HG03045 (cell line): ENCODE measurements at regions not wholly inside any gene's neighbourhood (a gene's known extent, or its start where the extent isn't known, plus 50 kb on each side); places are given as distances from the start of the nearest gene placed in this dataset.
"Not testable (repeated sequence)": the region's sequence is repeated elsewhere in the genome, so short reads cannot be mapped to it uniquely, and the experiment has no call there.

Experiments used
- ATAC-seq: cut with Tn5 transposase; IDR thresholded peaks from one replicate; pipeline ENCODE4 v1.9.1; 2021; ENCODE audit warnings: mild to moderate bottlenecking, moderate library complexity; ENCODE audit not compliant: unreplicated experiment

DNA sequence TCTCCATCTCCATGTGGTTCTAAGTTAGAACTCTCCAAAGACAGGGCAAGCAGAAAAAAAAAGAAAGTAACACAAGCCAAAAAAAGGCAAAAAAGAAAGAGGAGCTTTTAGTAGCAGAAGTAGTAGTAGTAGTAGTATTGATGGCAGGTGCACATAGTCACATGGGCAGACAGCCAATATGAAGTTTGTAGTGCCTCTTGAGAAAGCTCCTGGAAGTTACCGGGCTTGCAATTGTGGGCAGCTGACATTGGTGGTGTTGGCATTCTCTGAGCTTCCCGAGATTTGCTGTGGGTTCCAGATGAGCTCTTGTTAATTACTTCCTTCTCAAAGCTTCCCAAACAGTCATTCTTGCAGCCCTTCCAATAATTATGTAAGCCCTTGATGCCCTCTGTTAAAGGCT lies 1128.5 kb downstream of the TYW1 start:
- no peak for ATAC-seq

DNA sequence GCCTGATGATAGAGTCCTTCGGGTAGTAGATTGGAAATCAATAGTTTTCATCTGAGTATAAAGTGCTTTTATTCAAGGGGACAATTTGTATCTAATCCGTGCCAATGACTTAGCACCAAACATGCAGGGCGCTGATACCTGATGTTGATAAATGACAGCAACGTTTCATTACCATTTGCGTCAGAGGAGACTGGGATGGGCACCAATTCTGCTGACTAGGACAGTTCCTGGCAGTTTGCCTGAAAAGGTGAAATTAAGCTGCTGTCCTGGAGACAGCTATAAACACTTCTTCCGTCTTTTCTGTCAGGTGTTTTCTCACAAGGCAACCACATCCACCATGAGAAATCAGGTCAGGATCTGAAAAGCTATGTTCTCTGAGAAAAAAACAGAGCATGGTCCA lies 1136.4 kb downstream of the TYW1 start:
- ATAC-seq: no peak

DNA sequence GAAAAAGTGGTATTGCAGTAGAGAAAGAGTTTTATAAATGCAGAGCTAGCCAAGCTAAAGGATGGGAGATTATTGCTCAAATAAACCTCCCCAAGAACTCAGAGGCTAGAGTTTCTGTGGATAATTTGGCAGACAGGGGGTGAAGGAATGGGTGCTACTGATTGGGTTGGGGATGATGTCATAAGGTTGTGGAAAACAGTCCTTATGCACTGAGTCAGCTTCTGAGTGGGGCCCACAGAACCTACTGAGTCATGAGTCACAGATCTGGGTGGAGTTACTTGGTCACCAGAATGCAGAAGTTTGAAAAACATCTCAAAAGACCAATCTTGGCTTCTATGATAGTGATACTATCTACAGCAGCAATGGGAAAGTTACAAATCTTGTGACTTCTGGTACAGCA lies 1146.7 kb downstream of the TYW1 start:
- ATAC-seq: no peak

DNA sequence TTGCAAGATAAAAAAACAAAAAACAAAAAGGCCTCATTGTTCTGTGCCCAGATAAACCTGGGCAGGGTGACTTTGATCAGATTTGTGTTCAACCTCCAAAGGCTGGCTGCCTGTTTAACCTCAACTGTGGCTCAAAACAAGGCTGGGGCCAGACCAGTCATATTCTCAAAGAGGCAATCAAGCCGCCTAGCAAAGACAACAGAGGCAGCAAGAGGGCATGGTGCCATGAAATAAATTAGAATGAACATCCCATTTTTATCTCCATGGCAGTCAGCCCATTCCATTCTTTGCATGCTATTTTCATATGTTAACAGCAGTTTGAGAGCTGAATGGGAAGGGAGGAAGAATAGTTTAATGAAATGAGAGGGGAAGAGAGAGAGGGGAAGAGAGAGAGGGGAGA lies 1150.3 kb downstream of the TYW1 start:
- no peak for ATAC-seq

DNA sequence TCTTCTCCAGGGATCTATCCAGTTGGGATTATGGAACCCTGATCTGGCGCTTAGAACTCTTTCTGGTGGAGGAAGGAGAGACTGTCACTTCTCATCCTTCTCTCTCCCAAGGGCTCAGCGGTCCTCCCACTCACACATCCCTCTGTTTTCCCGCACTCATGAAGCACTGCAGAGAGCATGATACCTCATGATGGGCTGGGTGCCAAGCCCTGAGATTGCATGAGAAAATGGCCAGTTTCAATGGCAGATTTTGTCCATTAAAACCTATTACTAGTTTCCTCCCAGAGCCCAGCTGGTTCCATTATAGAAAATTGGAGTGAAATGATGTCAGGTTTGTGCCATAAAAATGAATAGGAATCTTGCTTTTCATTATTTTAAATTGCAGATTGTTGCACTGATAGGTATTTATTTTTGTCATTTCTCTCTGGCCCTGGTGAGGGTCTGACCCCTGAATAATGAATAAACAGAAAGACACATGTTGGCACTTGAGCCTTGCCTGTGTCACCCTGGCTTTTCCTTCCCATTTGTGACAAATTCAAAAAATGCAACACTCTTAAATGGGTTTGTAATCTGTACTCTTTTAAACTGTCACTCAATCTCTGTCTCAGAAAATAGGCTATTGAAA lies 1151.1 kb downstream of the TYW1 start:
- ATAC-seq: no peak

DNA sequence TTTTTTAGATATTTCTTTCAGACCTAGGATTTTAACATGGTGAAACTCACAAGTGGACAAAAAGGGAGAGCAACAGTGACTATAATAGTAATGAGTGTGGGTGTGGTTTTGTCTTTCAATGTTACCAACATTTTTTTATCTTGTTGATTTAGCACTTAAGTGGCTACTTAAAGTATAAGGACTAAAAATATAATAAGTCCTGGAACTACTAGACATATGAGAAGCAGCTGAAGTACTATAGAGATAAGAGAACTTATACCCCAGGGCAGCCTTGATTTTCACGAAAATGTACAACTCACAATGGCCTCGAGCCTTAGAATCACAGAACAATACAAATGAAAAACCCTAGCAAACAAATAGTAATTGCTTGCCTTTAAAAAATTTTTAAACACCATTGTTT lies 1151.8 kb downstream of the TYW1 start:
- ATAC-seq: no peak

DNA sequence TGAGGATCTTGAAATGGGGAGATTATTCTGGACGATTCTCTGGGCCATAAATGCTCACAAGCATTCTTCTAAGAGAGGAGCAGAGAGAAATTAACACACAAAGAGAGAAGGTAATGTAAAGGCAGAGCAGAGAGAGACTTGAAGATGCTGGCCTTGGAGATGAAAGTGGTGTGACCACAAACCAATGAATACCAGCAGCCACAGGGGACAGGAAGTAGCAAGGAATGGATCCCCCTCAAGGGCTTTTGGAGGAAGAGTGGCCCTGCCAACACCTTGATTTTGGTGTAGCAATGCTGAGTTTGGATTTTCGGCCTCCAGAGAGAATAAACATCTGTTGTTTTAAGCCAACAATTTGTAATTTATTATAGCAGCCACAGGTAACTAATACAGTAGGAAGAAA lies 1155.6 kb downstream of the TYW1 start:
- no peak for ATAC-seq

DNA sequence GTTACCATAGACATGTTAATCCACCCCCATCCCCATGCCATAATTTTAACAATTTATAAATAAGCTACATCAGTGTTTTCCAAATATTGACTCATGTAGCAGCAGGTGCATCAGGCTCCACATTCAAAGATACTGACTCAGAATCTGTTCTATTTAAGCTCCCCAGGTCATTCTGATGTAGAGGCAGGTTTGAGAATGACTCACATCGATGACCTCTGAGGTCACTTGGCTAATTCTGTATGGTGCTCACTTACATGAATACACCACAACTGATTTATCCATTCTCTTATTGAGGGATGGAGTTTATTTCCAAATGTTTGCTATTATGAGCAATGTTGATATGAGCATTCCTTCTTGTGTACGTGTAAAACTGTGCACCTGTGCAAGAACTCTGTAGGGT lies 1159.0 kb downstream of the TYW1 start:
- ATAC-seq: no peak

DNA sequence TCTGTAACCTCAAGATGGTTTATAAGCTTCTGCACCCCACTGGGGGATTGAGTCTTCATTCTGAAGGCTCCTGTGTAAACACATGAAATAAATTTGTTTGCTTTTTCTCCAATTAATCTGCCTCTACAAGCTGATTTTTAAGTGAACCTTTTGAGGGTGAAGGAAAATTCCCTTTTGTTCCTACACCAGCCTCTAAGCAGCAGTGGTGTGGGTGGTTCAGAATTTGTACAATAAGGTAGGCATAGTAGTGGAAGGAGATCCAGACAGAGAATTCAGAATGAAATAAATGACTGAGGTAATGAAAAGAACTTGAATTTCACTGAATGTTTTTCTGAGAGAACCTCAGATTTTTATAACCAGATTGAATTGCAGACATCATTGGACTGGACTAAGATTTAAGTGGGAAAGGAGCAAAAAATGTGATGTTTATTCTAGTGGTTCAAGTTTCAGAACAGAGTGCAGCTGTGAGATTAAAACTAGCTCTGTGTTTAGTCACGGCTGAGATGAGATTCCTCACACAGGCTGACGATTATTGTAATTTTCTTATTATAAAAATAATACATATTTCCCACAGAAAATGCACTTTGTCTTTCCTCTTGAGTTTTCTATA lies 1162.2 kb downstream of the TYW1 start:
- no peak for ATAC-seq

DNA sequence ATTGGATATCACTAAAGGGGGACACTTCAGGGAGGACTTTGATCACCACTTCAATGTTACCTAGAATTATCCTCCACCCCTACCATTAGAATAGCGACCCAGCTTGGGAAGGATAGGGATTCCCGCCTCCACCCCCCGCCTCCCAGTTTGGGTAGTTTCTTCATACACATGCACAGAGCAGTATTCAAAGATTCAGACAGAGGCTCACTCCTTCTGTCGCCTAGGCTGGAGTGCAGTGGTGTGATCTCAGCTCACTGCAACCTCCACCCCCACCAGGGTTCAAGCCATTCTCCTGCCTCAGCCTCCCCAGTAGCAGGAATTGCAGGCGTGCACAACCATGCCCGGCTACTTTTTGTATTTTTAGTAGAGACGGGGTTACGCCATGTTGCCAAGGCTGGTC lies 1166.1 kb downstream of the TYW1 start:
- ATAC-seq: no peak

DNA sequence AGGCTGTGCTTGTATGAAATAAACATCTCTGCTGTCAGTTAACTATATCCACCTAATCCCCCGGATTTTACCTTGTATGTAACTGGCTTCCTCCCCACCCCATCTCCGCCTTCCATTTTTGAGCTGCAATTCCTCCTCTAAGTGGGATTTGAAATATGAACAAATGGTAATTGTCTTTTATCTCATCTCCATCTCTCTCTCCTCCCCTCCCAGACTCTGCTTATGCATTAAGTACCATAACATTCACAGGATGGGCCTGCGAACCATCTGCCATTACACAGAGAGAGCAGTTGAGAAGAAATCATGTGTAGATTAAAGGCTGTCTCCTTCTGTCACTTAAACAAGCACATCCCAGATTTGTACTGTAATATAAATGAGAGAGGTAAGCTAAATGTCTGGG lies 1169.9 kb downstream of the TYW1 start:
- no peak for ATAC-seq

DNA sequence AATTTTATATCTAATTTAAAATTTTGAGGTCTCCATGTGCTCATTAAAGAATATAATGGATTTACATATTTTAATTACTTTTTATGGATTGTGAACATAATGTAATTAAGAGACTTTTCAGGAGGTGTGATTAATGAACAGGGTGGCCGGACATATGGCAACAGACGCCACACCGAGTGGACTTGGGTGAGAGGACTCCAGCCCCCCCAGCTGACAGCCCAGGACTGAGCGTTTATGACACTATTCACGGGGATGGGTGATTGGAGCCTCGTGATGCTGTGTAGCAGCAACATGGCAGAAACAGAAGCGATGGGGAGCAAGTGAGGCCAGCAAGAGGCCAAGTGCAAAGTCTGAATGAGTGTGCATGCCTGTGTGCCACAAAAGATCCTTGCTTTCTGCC lies 1176.9 kb downstream of the TYW1 start:
- ATAC-seq: no peak

DNA sequence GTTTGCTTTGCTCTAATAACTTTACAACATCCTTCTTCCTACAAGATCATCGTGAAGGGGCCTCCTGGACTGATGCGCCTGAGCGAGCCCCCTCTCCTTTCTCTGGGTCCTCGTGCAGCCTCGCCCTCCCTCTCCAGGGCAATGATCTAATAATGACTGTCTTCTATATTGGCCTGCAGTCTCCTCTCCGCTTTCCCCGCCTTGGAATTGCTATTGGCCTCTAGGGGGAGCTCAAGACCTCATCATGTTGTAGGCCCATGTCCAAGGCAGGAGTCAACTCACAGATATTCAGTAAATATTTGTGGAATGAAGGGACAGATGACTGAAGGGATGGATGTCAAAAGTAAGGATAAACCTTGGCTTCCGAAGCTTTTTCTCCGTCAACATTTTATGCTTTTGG lies 1180.3 kb downstream of the TYW1 start:
- ATAC-seq: no peak

DNA sequence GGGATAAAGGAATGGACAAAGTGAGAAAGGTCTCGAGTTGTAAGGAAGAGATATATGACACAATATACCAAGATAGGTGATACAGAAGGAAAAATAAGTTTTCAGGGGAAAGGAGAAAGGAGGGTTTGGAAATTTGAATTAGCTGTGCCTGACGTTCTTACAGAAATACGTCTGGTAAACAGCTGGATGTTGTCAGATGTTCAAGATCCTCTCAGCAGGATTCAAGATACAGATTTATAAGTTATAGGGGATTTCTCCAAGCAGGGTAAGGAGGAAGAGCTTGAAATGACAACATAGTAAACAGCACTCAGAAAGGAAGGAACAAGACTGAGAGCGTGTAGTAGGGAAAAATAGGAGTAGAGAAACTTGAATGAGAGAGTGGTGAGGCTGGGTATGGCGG lies 1184.1 kb downstream of the TYW1 start:
- no peak for ATAC-seq

DNA sequence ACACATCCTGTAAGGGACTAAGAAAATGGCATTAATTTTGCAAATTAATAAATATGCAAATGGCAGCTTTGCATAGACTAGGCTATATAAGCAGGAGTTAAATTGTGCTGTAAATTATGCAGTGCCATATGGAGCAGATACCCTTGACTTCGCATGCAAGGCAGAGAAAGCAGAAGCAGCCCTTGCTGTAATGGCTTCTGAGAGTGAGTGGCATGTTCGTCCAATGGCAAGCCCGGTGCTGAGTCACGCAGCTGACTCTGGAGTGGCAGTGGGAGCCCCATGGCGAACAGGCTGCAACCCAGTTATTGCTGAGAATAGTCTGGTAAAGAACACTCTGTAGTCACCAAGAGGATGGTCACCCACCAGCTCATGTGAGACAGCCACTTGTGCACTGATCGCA lies 1186.5 kb downstream of the TYW1 start:
- ATAC-seq: no peak

DNA sequence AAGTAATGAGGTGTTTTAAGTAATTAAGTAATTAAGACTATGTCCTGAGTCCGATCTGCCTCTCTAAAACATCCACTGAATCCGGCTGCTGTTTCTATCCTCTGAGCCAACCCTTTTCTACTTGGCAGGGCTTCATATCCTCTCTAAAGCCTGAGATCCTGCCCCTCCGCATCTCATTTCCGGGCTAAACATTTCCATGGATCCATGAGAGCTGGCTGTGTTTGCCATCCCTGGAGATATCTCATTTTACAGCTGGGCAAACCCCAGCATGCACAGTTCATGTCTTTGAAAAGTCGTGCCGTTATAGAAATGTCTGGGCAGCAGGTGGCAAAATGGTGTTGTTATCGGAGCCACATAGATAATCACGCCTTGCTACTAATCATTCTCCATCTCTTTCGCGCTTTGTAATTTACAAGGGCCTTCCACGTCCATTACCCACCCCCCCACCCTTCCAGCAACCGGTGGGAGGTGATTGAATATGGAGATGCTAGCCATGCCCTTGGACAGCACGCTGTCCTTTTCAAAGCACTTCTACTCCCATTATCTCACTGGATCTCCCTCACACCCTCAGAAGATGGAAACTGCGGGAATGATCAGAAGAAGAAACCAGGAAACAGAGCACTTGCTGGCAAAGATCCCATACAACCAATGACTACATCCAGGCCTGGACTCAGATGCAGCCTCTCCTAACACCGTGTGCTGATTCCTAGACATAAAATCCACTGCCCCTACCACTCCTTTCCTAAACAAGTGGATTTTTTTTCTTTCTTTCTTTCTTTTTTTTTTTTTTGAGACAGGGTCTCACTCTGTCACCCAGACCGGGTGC lies 1189.2 kb downstream of the TYW1 start:
- no peak for ATAC-seq

DNA sequence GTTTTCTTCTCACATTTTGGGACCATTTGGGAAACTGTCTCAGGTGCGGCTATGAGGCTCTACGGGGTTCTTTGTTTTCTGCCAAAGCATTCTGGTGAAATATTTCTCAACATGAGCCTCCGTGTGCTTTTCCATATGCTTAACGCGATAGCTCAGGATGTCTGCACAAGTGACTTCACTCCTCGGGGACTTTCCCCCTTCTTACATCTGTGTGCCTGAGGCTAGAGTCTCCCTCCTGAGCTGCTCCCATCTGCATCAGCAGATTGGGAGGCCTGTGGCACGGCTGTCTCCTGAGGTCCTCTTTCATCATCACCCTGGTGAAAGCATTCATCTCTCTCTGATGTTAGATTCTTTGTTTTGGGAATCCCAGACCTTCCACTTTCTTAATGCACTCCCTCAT lies 1190.9 kb downstream of the TYW1 start:
- ATAC-seq: no peak

DNA sequence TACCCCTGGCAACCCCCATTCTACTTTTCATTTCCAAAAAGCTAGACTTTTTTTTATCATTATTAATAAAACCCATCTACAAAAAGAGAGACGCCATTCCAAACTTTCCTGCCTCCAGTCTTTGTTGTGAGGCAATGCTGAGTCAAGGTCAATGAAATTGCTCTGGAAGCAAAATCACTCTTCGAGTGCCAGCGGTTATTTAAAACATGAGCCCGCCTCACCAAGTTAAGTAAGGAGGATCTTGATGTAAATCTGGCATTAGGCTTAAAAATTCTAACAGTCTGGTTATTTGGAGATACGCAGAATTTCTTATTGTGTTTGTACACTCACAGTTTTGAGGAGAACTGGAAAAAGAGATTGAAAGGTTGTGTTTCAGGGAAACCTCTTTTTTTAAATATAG lies 1196.3 kb downstream of the TYW1 start:
- ATAC-seq: no peak

DNA sequence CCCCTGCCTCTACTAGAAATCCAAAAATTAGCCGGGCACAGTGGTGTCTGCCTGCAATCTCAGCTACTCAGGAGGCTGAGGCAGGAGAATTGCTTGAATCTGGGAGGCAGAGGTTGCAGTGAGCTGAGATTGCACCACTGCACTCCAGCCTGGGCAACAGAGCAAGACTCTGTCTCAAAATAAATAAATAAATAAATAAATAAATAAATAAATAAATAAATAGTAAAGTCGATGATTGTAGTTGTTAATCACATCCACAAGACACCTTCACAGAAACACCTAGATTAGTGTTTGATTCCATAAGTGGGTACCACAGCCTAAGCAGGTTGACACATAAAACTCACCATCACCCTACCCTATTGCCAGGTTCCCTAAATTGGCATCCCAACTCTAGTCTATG lies 1199.0 kb downstream of the TYW1 start:
- not testable (repeated sequence) for ATAC-seq

DNA sequence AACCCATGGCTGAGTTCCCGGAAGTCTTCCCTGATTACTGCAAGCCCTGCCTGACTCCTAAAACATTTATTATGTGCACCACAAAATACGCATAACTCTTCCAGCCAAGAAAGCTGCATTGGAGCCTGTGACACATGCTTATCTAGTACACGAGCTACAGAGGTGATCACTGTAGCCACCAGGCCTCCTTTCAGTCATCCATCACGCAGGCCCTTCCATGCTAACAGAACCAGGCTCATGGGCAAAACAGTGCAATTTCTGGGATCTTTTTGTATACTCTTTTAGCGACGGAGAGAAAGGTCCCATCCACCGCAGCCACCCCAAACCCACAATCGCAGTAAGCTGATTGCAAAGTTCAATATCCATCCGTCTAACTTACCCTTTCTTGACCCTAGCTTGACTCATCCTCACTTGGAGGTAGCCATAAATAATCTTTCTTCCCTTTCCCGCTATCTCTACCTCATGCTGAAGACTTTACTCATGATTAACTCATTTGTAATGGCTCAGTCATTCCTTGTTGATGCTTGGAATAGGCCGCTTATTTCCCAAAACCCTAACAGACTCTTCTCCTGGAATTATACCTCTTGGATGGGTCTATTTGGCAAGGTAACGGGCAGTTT lies 1203.5 kb downstream of the TYW1 start:
- ATAC-seq: no peak

DNA sequence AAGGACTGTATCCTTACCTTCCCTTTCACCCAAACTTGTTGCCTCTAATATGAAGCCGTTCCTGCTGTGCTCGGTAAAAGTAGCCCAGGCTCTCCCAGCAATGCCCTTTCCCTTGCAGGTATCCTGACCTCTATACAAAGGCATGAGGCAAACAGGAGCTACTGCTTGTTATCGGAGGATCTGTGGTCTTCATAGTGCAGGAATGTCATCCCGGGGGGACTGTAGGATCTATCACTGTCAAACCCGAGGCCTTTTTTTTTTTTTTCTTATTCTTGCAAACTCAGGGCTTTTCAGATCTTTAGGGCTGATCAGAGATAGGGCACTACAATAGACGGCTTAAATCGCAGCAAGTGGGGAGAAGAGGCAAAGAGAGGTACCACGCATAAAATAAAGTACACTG lies 1206.6 kb downstream of the TYW1 start:
- no peak for ATAC-seq

DNA sequence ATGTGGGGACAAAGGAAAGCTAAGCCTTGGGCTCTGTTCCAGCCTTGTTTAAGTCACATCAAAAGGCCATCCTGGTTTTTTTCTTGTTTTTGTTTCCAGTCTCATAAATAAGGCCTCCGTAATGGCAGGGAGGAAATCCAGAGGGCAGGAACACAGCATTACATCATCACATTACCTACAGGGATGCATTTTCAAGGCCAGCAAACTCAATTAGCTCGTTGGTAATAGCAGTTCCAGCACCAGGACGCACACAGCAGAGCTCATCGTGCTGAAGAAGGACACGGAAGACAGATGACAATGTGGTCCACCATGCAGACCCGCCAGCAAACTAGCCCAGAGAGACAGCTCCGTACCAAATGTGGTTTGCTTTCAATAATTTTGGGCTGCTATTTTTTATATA lies 1209.2 kb downstream of the TYW1 start:
- ATAC-seq: no peak
